DOHH2 (cell line): ENCODE measurements at regions not wholly inside any gene's neighbourhood (a gene's known extent, or its start where the extent isn't known, plus 50 kb on each side); places are given as distances from the start of the nearest gene placed in this dataset.

ENCODE experiments used
- H3F3A ChIP-seq: fragments of 200-600 bp; sonication (generic), shearing (Covaris generic); 2 replicates; pipeline ENCODE4 v1.6.0; 2016; ENCODE audit warnings: antibody characterized with exemption, mild to moderate bottlenecking; ENCODE audit not compliant: control insufficient read depth, insufficient read depth
- H3K27ac ChIP-seq: fragments of 200-600 bp; sonication (generic); 2 replicates; pipeline ENCODE4 v1.5.1; 2014; ENCODE audit warnings: low read depth, mild to moderate bottlenecking, low read length, moderate library complexity
- H3K27me3 ChIP-seq: fragments of 200-600 bp; sonication (generic); 2 replicates; pipeline ENCODE4 v1.6.1; 2014; ENCODE audit warnings: mild to moderate bottlenecking, low read length, mixed read lengths; ENCODE audit not compliant: control insufficient read depth
- H3K36me3 ChIP-seq: fragments of 200-600 bp; sonication (generic); 2 replicates; pipeline ENCODE4 v1.6.1; 2014; ENCODE audit warnings: mild to moderate bottlenecking, low read length, moderate library complexity, mixed read lengths; ENCODE audit not compliant: control insufficient read depth
- H3K4me1 ChIP-seq: fragments of 200-600 bp; sonication (generic); 2 replicates; pipeline ENCODE4 v1.6.1; 2014; ENCODE audit warnings: mild to moderate bottlenecking, low read length, mixed read lengths; ENCODE audit not compliant: control insufficient read depth
- H3K4me2 ChIP-seq: fragments of 200-600 bp; sonication (generic); 2 replicates; pipeline ENCODE4 v1.6.0; 2014; ENCODE audit warnings: mild to moderate bottlenecking, low read length, moderate library complexity
- H3K4me3 ChIP-seq: fragments of 200-600 bp; sonication (generic); 2 replicates; pipeline ENCODE4 v1.5.1; 2014; ENCODE audit warnings: mild to moderate bottlenecking, low read length, mixed read lengths
- H3K79me2 ChIP-seq: fragments of 200-600 bp; sonication (generic); 2 replicates; pipeline ENCODE4 v1.6.1; 2014; ENCODE audit warnings: mild to moderate bottlenecking, low read length, mixed read lengths; ENCODE audit not compliant: control insufficient read depth
- H3K9me2 ChIP-seq: fragments of 200-600 bp; sonication (generic); replicated peaks from 2 replicates; pipeline ENCODE4 v1.6.1; 2014; ENCODE audit warnings: mild to moderate bottlenecking, low read length, mixed read lengths; ENCODE audit not compliant: control insufficient read depth
- H3K9me3 ChIP-seq: fragments of 200-600 bp; sonication (generic); 2 replicates; pipeline ENCODE4 v1.6.1; 2014; ENCODE audit warnings: antibody characterized with exemption, low read length, mixed read lengths; ENCODE audit not compliant: control insufficient read depth, insufficient read depth
- H4K20me1 ChIP-seq: fragments of 200-600 bp; sonication (generic); 2 replicates; pipeline ENCODE4 v1.6.0; 2014; ENCODE audit warnings: low read depth, mild to moderate bottlenecking, antibody characterized with exemption, low read length, moderate library complexity; ENCODE audit not compliant: control insufficient read depth, insufficient read depth
- EZH2phosphoT487 ChIP-seq: fragments of 200-600 bp; sonication (generic); IDR thresholded peaks from 2 replicates; pipeline ENCODE4 v1.6.1; 2017; ENCODE audit warnings: borderline replicate concordance, mild to moderate bottlenecking, antibody characterized with exemption, low read length, moderate library complexity, mixed read lengths
- TF ChIP-seq, protein P1 (sequence below): fragments of 200-600 bp; sonication (generic); IDR thresholded peaks from one replicate; pipeline ENCODE4 v1.5.1; 2014; ENCODE audit warnings: antibody characterized with exemption, mild to moderate bottlenecking, low read depth, low read length; ENCODE audit not compliant: poor library complexity, severe bottlenecking

DNA sequence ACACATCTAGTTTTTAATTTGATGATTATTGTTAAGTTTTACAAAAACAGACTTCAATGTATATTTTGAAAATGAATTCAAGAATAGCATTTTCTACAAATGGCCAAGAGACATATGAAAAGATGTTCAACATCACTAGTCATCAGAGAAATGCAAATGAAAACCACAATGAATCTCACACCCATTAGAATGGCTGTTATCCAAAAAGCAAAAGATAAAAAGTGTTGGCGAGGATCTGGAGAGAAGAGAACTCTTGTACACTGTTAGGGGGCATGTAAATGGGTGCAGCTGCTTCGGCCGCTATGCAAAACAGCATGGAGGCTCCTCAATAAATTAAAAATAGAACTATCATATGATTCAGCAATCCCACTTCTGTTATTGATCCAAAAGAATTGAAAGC is 185.8 kb upstream of the CCN2 start:
- H3K9me2 ChIP-seq, result no peaks in the 10 kb centered on the region
- H3K4me2 ChIP-seq, result peak overlapping the region; percentile 43
- peaks cover 14% of the 10 kb centered on the region for H3F3A ChIP-seq
- no peaks in the 10 kb centered on the region for H3K27me3 ChIP-seq
- no peak for TF ChIP-seq EZH2phosphoT487
- TF ChIP-seq, protein P1, sequence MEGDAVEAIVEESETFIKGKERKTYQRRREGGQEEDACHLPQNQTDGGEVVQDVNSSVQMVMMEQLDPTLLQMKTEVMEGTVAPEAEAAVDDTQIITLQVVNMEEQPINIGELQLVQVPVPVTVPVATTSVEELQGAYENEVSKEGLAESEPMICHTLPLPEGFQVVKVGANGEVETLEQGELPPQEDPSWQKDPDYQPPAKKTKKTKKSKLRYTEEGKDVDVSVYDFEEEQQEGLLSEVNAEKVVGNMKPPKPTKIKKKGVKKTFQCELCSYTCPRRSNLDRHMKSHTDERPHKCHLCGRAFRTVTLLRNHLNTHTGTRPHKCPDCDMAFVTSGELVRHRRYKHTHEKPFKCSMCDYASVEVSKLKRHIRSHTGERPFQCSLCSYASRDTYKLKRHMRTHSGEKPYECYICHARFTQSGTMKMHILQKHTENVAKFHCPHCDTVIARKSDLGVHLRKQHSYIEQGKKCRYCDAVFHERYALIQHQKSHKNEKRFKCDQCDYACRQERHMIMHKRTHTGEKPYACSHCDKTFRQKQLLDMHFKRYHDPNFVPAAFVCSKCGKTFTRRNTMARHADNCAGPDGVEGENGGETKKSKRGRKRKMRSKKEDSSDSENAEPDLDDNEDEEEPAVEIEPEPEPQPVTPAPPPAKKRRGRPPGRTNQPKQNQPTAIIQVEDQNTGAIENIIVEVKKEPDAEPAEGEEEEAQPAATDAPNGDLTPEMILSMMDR, result no peak
- H3K4me3 ChIP-seq, result peak overlapping the region; percentile 31
- no peaks in the 10 kb centered on the region for H4K20me1 ChIP-seq
- peaks cover 66% of the 10 kb centered on the region for H3K4me1 ChIP-seq
- H3K27ac ChIP-seq, result peak overlapping the region; percentile 77
- no peaks in the 10 kb centered on the region for H3K9me3 ChIP-seq
- no peaks in the 10 kb centered on the region for H3K36me3 ChIP-seq
- no peaks in the 10 kb centered on the region for H3K79me2 ChIP-seq

DNA sequence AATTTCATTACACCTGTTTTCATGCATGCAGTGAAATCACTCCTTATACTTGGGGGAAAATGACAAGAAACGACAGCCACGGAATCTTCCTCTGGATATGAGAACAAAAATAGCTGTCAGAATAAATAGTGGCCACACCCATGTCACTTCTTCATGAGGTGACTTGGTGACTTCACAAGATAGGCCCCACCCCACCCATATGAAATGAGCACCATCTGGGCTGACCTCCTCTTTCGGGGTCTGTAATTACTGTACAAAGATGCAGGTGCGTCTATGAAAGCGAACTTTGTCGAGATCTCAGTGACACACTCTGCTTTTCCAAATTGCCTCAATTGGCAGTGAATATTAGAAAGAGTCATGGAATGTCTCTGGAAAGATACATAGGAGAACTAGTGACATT is 184.2 kb upstream of the CCN2 start:
- Histone ChIP-seq H3F3A (peaks cover 14% of the 10 kb centered on the region), H3K4me2 (peak overlapping the region; percentile 43), H3K9me3 (no peaks in the 10 kb centered on the region), H3K27ac (peak overlapping the region; percentile 77), H3K4me3 (peak overlapping the region; percentile 31), H3K79me2 (no peaks in the 10 kb centered on the region), H3K4me1 (peaks cover 82% of the 10 kb centered on the region), H3K36me3 (no peaks in the 10 kb centered on the region), H3K9me2 (no peaks in the 10 kb centered on the region), H4K20me1 (no peaks in the 10 kb centered on the region), H3K27me3 (no peaks in the 10 kb centered on the region)
- no peak for TF ChIP-seq EZH2phosphoT487
- TF ChIP-seq, protein P1, result no peak

DNA sequence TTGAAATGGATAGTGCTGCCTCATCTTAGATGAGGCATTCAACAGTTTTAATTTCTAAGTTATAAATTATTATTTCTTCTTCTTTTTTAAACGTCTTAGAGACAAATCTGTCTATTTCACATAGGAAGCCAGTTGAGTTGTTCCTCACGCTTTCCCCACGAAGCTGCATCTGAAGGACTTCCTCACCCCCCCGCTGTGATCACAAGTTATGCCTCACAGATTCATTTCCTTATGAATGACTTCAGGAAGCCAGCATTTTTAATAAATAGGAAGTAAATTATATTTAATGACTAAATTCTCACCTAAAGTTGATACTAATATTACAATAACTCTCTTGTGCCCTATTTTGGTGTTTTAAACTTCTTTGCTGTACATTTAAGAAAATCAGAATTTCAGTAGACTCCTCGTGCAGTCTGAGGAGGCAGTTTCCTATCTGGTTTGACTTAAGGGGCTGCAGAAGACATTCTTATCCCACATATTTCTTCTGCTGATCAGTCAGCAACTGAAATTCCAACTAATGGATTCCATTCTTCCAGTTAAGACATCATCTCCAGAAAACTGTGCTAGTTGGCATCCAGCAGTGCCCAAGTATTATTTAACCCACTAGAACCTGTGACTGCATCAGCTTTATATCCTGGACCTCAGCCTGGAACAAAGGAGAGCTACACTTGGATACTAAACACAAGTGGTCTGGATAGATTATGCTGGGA is 182.7 kb upstream of the CCN2 start:
- H3K9me3 ChIP-seq, result no peaks in the 10 kb centered on the region
- no peaks in the 10 kb centered on the region for H4K20me1 ChIP-seq
- TF ChIP-seq, protein P1, result no peak
- no peak for TF ChIP-seq EZH2phosphoT487
- peak overlapping the region; percentile 43 for H3K4me2 ChIP-seq
- no peaks in the 10 kb centered on the region for H3K9me2 ChIP-seq
- H3K79me2 ChIP-seq, result no peaks in the 10 kb centered on the region
- peak overlapping the region; percentile 46 for H3K4me3 ChIP-seq
- peaks cover 14% of the 10 kb centered on the region for H3F3A ChIP-seq
- peaks cover 84% of the 10 kb centered on the region for H3K4me1 ChIP-seq
- no peaks in the 10 kb centered on the region for H3K27me3 ChIP-seq
- H3K27ac ChIP-seq, result peak overlapping the region; percentile 77
- no peaks in the 10 kb centered on the region for H3K36me3 ChIP-seq
